Panc1 (cell line): ENCODE measurements at regions not wholly inside any gene's neighbourhood (a gene's known extent, or its start where the extent isn't known, plus 50 kb on each side); places are given as distances from the start of the nearest gene placed in this dataset.

Source experiments
- ATAC-seq: fragments of 200-7000 bp; cut with Tn5 transposase; 2 replicates; pipeline ENCODE4 v1.9.1; 2020; ENCODE audit warnings: mild to moderate bottlenecking, moderate library complexity
- BruUV-seq: library from RNA; stranded (reverse); fragments of 400-500 nt; replicated peaks from 2 replicates; lab custom pipeline; 2021; lab: Mats Ljungman, UMichigan
- CTCF ChIA-PET: fragments of 300-600 bp; sonication (Branson Sonifier 250); formaldehyde crosslinking; loops from one replicate; lab custom pipeline; 2022; ENCODE audit warnings: antibody characterized with exemption; lab: Charles Lee
- POLR2A ChIA-PET: fragments of 300-600 bp; sonication (Branson Sonifier 250); formaldehyde crosslinking; loops from one replicate; lab custom pipeline; 2022; ENCODE audit warnings: antibody characterized with exemption; lab: Charles Lee
- DNase-seq: peaks from one replicate; pipeline ENCODE4 v3.0.0-alpha.2; 2010; ENCODE audit warnings: low read depth, low spot score
- H3K27ac ChIP-seq: 2 replicates; pipeline ENCODE4 v1.5.1; 2011; ENCODE audit warnings: mild to moderate bottlenecking, low read length, inconsistent platforms
- H3K27me3 ChIP-seq: fragments of 200-500 bp; sonication (Bioruptor generic); 2 replicates; pipeline ENCODE4 v1.6.0; 2014; ENCODE audit warnings: low read length, inconsistent platforms; ENCODE audit not compliant: control insufficient read depth, insufficient read depth
- H3K36me3 ChIP-seq: fragments of 200-500 bp; sonication (Bioruptor generic); 2 replicates; pipeline ENCODE4 v1.5.1; 2014; ENCODE audit warnings: inconsistent platforms, mild to moderate bottlenecking, low read length, moderate library complexity; ENCODE audit not compliant: control insufficient read depth, insufficient read depth
- H3K4me1 ChIP-seq: 2 replicates; pipeline ENCODE4 v1.5.1; 2011; ENCODE audit warnings: inconsistent platforms, mild to moderate bottlenecking, low read length, moderate library complexity; ENCODE audit not compliant: control insufficient read depth, insufficient read depth
- H3K4me3 ChIP-seq, 2 experiments: 2 replicates each; pipeline ENCODE4 v1.5.1; 2011 to 2012; ENCODE audit warnings: low read depth in 2 of 2, low read length in 2 of 2, mild to moderate bottlenecking in 2 of 2, inconsistent platforms in 1 of 2, moderate library complexity in 1 of 2
- H3K9me3 ChIP-seq: fragments of 200-500 bp; sonication (Bioruptor generic); 2 replicates; pipeline ENCODE4 v1.5.1; 2014; ENCODE audit warnings: low read depth, mild to moderate bottlenecking, inconsistent platforms, low read length, moderate library complexity; ENCODE audit not compliant: control insufficient read depth, insufficient read depth
- CTCF ChIP-seq: fragments of 450-650 bp; IDR thresholded peaks from 2 replicates; pipeline ENCODE4 v1.5.1; 2017; ENCODE audit warnings: mild to moderate bottlenecking
- POLR2AphosphoS5 ChIP-seq: IDR thresholded peaks from 2 replicates; pipeline ENCODE4 v1.6.1; 2012; ENCODE audit warnings: mild to moderate bottlenecking, low read depth, low read length, moderate library complexity
- REST ChIP-seq, 2 experiments: IDR thresholded peaks; 2 replicates each; pipeline ENCODE4 v1.6.1; 2011 to 2012; ENCODE audit warnings: low read depth in 2 of 2, control low read depth in 1 of 2, low read length in 1 of 2, mild to moderate bottlenecking in 1 of 2, moderate library complexity in 1 of 2; ENCODE audit not compliant: insufficient read depth in 1 of 2
- SIN3A ChIP-seq: IDR thresholded peaks from 2 replicates; pipeline ENCODE4 v1.6.1; 2012; ENCODE audit warnings: low read depth, mild to moderate bottlenecking, low read length, moderate library complexity, borderline replicate concordance; ENCODE audit not compliant: insufficient read depth
- TCF7L2 ChIP-seq: IDR thresholded peaks from 2 replicates; pipeline ENCODE4 v1.6.1; 2011; ENCODE audit warnings: mild to moderate bottlenecking, low read depth, low read length, inconsistent platforms
- in situ Hi-C: cut with HindIII; loops from 2 replicates; pipeline ENCODE4 v1.10.0; 2016; ENCODE audit warnings: low sequenced_read_pairs, low pct_unique_long_range_greater_than_20kb
- intact Hi-C: fragments of 100-400 bp; cut with micrococcal nuclease; formaldehyde crosslinking; loops from one replicate; pipeline ENCODE4 v1.10.0; 2022; ENCODE audit not compliant: unreplicated experiment

- no TSS peak for BruUV-seq
- ChIA-PET CTCF (no interaction called here), POLR2A (no interaction called here)
- ATAC-seq: no peak
- H3K4me3 ChIP-seq: no peak overlapping the region
- intact Hi-C loops: no loop called here
- TF ChIP-seq CTCF (no peak), POLR2AphosphoS5 (no peak), SIN3A (no peak), TCF7L2 (no peak), REST (IDR thresholded peaks at IDR 0.05; ENCODE audit: insufficient read depth in 1 of 2, low read depth in 2 of 2, low read length in 1 of 2) (no peak)
- no peaks in the 10 kb centered on the region for H3K27me3 ChIP-seq
- in situ Hi-C loops: no loop called here
- no peaks in the 10 kb centered on the region for H3K9me3 ChIP-seq
- no peaks in the 10 kb centered on the region for H3K4me1 ChIP-seq
- DNase-seq: no peak
- no peak overlapping the region for H3K27ac ChIP-seq
- no peaks in the 10 kb centered on the region for H3K36me3 ChIP-seq
These were observed 220.2 kb upstream of the COL8A1 start for GRCh38 chr3:99418209-99418635.

GRCh38 chr3:99413504-99413903, 224.9 kb upstream of the COL8A1 start:
- POLR2A ChIA-PET: no interaction called here
- Histone ChIP-seq H3K9me3 (no peaks in the 10 kb centered on the region), H3K27me3 (no peaks in the 10 kb centered on the region), H3K4me3 (no peak overlapping the region), H3K27ac (no peak overlapping the region), H3K4me1 (no peaks in the 10 kb centered on the region), H3K36me3 (no peaks in the 10 kb centered on the region)
- DNase-seq: no peak
- ATAC-seq: no peak
- in situ Hi-C loops (no loop called here), intact Hi-C loops (no loop called here)
- no TSS peak for BruUV-seq
- CTCF ChIA-PET: no interaction called here
- TF ChIP-seq POLR2AphosphoS5 (no peak), REST (IDR thresholded peaks at IDR 0.05; ENCODE audit: insufficient read depth in 1 of 2, low read depth in 2 of 2, low read length in 1 of 2) (no peak), TCF7L2 (no peak), SIN3A (no peak), CTCF (no peak)
